ENCODE measurements at regions not wholly inside any gene's neighbourhood (a gene's known extent, or its start where the extent isn't known, plus 50 kb on each side); places are given as distances from the start of the nearest gene placed in this dataset.

- no peak for DNase-seq (ENCODE audit: low read depth in 3 of 3)
Observed at GRCh38 chr20:60957621-60958020, 294.4 kb upstream of the CDH4 start.

DNA sequence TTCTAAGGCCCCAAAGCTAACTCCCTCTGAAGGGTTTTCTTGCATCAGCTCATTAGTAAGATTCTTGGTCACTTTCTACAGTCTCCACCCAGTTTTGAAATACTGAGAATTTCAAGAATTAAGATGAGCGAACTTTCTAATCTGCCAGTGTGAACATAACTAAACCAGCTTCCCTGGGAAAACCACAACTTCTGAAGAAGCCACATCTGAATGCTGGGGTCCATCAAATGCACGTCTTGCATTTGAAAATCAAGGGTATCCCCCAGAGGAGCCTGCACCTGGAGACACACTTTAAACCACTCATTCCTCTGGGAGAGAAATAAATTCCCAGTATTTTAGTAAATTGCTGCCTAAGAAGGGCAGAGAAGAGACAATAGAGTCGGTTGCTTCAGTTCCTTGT is 292.1 kb upstream of the CDH4 start:
- no peak for DNase-seq (ENCODE audit: low read depth in 3 of 3)

DNA sequence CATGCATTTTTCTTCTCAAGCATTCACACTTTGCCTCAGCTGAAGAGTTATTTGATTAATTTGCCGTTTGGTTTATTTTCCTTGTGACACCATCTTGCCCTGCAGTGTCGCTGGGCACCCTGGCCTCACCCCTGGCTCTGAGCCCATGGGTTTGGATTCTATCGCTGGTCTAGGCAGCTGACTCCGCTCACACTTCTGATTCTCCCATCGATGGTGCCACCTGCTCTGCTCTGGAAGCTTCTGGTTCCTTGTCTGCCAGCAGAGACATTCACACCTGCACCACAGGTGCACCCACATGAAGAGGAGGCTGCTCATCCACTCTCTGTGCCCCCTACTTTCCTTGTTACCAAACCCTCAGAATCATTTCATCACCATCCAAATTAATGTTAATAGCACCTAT is 291.6 kb upstream of the CDH4 start:
- DNase-seq (ENCODE audit: low read depth in 3 of 3) = no peak

GRCh38 chr20:60961551-60961950 is 290.5 kb upstream of the CDH4 start:
- no peak for DNase-seq (ENCODE audit: low read depth in 3 of 3)

- DNase-seq (ENCODE audit: low read depth in 3 of 3) = no peak
Observed at GRCh38 chr20:60962367-60963045, 289.6 kb upstream of the CDH4 start.

GRCh38 chr20:60963146-60963545 is 288.9 kb upstream of the CDH4 start:
- no peak for DNase-seq (ENCODE audit: low read depth in 3 of 3)

- DNase-seq (ENCODE audit: low read depth in 3 of 3) = no peak
Observed at GRCh38 chr20:60964911-60965310, 287.1 kb upstream of the CDH4 start.

DNA sequence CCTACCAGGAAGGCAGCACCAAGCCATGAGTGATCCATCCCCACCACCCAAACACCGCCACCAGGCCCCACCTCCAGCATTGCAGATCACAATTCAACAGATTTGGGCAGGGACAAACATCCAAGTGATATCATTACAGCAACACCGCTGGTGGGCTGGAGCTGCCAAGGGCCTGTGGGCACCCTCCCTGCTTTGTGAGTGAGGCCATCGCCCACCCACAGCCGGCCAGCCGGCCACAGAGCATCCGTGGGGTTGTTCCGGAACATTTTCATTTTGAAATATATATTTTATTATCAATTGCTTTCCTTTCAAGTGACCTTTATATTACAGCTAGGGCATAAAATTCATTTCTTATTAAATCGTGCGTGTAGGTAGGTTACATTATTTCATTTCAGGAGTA is 286.0 kb upstream of the CDH4 start:
- no peak for DNase-seq (ENCODE audit: low read depth in 3 of 3)

DNA sequence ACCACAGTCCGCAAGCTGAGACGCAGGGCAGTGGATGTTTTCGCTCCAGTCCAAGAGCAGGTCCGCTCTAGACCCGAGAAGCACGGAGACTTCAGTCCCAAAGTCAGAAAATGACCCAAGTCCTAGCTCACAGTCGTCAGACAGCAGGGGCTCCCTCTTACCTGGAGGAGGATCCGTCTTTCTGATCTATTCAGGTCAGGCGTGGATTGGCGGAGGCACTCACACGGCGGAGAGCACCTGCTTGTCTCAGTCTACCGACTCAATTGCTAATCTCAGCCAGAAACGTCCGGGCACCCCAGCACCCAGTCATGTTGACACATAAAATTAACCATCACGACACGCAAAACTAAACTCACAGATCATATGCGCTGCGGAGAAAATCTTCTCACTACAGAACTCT is 285.3 kb upstream of the CDH4 start:
- DNase-seq (ENCODE audit: low read depth in 3 of 3) = no peak

- no peak for DNase-seq (ENCODE audit: low read depth in 3 of 3)
Observed at GRCh38 chr20:60967431-60968316, 284.4 kb upstream of the CDH4 start.

DNA sequence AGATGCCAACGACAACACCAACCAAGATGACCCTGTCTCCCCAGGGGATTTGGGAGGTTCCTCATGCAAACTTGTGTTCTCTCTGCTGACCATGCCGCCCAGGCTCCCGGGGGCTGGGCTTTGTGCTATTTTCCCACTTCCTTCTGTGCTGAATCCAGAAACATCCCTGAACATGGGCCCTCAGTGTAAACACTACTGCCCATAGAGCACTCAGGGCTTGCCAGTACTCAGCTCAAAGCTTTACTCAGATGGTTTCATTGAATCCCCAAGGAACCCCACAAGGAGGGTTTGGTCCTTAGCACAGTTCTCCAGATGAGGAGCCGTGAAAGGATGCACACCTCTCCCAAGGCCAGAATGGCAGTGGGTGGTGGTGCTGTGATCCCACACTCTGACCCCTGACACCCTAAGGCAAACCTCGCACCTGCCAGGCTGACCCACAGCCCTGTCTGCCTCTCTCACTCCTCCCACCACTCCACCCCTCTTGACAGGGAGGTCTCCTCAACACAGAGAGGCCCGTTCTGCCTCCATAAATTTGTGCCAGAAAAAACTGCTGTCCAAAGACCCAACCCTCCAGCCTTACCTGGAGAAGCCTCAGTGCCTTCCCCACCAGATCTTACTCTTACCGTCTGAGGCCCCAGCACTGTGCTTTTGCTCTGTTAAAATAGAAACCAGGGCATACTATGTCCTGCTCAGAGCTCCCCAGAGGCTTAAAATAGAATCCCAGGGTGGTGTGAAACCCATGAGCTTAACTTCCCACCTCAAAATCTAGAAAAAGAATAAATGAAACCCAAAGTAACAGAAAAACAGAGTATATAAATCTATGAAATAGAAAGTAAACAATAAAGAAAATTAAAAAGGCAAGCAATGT is 283.0 kb upstream of the CDH4 start:
- no peak for DNase-seq (ENCODE audit: low read depth in 3 of 3)

- DNase-seq (ENCODE audit: low read depth in 3 of 3) = no peak
Observed at GRCh38 chr20:60970601-60971000, 281.5 kb upstream of the CDH4 start.

DNA sequence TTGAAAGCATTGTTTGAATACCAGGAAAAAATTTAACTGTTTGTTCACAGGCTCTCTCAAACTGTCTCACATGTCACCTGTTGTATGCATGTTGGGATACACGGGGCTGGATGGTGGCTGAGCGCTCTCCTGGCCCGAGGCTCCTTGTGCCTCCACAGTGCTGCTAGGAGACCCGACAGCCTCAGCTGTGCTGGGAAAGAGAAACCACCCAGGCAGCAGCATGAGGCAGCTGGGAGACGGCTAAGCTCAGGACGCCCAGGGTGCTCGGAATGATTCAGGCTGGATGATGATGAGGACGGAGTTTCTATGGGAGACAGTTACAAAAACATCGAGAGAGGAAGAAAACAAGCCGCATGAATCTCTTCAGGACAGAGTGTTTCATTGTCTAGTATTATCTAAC is 278.0 kb upstream of the CDH4 start:
- DNase-seq (ENCODE audit: low read depth in 3 of 3) = no peak

GRCh38 chr20:60974441-60974945 is 277.6 kb upstream of the CDH4 start:
- DNase-seq (ENCODE audit: low read depth in 3 of 3) = no peak

DNA sequence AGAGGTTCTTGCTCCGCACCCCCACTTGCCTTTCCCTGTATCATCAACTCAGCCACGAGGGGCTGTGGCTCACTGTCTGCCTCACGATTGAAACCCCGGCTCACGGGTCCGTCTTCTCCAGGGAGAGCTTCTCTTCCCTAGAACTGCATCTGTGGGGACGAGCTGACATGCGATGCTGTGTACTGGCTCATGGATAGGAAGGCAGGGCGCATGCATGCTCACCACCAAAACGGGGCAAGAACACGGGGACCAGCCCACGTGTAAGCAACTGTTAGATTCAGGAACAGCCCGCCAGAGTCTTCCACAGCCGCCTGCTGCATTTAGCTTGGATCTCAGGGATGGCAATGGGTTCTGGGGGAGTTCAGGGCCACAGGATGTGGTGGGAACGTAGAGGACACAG is 275.9 kb upstream of the CDH4 start:
- no peak for DNase-seq (ENCODE audit: low read depth in 3 of 3)

DNA sequence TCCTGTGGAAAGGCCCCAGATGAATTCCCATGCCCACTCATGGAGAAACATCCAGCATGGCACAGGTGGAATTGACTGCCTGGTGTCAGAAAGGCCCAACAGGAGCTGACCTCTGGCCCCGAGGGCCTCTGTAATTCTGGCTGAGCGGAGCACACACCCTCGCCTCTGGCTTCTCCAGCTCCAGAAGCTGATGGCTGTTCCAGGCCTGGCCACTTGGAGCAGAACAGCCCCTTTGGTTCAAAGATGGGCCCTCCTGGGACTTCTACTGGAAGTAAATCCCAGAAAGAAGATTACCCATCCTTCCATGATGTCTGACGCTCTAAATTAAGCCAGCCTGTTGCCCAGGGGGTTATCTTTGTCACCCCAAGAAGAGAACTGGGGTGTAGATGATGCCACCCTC is 275.1 kb upstream of the CDH4 start:
- DNase-seq (ENCODE audit: low read depth in 3 of 3) = no peak

DNA sequence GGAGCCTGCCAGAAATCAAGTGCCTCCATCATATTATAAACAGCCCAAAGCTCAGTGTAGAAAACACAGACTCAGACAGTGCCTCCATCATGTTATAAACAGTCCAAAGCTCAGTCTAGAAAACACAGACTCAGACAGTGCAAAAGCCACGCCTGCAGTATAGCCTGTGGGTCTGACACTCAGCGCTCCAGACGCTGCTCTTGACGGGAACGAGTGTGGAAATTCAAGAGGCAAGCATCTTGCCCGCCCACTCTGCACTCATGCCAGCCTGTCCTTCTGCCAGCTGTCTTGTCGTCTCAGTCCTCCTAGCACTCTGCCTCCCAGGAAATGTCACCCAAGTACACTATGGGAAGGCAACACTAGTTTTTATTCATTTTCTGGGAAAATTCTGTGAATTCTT is 274.2 kb upstream of the CDH4 start:
- no peak for DNase-seq (ENCODE audit: low read depth in 3 of 3)

GRCh38 chr20:60984666-60985065 is 267.4 kb upstream of the CDH4 start:
- no peak for DNase-seq (ENCODE audit: low read depth in 3 of 3)

- DNase-seq (ENCODE audit: low read depth in 3 of 3) = no peak
Observed at GRCh38 chr20:60986506-60987156, 265.4 kb upstream of the CDH4 start.

- no peak for DNase-seq (ENCODE audit: low read depth in 3 of 3)
Observed at GRCh38 chr20:60990061-60990460, 262.0 kb upstream of the CDH4 start.

DNA sequence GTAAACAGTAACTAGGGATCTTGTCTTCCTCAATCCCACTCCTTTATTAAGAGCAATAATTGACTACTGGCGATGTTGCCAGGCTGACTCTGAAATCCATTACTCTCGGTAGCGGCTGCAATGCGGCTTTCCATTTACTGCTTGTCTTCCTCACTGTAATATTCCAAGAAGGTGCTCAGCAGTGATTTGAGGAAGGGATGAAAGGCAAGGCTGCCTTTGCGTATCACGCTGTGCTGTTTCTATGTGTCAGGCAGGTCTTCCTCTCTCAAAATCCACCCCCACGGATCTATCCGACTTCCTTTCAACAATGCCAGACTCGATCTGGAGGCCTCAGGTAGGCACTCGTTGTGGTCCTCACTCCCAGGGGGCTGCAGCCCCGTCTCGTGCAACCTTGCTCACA is 261.4 kb upstream of the CDH4 start:
- DNase-seq (ENCODE audit: low read depth in 3 of 3) = no peak
